ENCODE measurements at regions not wholly inside any gene's neighbourhood (a gene's known extent, or its start where the extent isn't known, plus 50 kb on each side); places are given as distances from the start of the nearest gene placed in this dataset.

DNA sequence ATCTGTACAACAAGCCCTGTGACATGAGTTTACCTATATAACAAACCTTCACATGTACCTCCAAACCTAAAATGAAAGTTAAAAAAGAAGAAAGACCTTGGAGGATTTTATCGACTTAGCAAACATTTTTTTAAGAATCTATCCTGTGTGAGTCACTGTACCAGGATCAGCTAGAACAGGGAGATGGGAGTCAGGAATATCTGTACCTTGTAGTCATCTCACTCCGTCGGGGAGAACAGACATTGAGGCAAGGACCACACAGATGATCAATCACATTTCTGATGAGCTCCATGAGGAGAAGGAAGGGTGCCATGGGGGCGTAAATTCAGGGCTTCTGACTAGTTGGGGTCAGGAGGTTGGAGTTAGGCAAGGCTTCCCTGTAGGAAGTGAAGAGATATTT lies 310.6 kb downstream of the VRK1 start:
- no peak for DNase-seq (ENCODE audit: low read depth, low spot score)
- H3K9me3 ChIP-seq (ENCODE audit: insufficient read depth, low read length), result no peaks in the 10 kb centered on the region
- TF ChIP-seq ZNF274 (IDR thresholded peaks at IDR 0.05; ENCODE audit: low read depth, low read length) (no peak), YY1 (IDR thresholded peaks at IDR 0.05; ENCODE audit: insufficient read depth, insufficient read length) (no peak), SUZ12 (IDR thresholded peaks at IDR 0.05; ENCODE audit: extremely low read depth, insufficient read depth, insufficient read length) (no peak)

DNA sequence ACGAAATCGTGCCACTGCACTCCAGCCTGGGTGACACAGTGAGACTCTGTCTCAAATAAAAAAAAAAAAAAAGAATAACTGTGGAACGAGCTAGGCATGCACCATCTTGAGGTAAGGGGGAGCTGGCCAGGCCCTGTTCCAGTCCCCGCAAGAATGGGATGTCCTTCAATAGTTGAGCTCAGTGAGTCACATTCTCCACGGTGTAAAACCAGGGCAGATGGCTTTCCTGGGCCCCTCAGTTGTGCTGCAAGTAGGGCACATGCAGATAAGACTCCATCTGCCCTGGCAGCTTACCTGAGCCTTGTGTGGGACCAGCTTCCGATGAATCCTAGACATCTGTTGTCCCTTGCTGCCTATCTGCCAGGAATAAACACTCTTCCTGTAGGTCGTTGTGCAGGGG lies 312.1 kb downstream of the VRK1 start:
- no peaks in the 10 kb centered on the region for H3K27me3 ChIP-seq (ENCODE audit: insufficient read depth, insufficient read length)
- no peaks in the 10 kb centered on the region for H3K4me1 ChIP-seq (ENCODE audit: insufficient read depth, insufficient read length)
- no peaks in the 10 kb centered on the region for H3K9me3 ChIP-seq (ENCODE audit: insufficient read depth, low read length)
- DNase-seq (ENCODE audit: low read depth, low spot score), result no peak
- TF ChIP-seq SUZ12 (IDR thresholded peaks at IDR 0.05; ENCODE audit: extremely low read depth, insufficient read depth, insufficient read length) (no peak), ZNF274 (IDR thresholded peaks at IDR 0.05; ENCODE audit: low read depth, low read length) (no peak), YY1 (IDR thresholded peaks at IDR 0.05; ENCODE audit: insufficient read depth, insufficient read length) (no peak)
- no peak overlapping the region for H3K9ac ChIP-seq (ENCODE audit: insufficient read length, low read depth)
- H3K4me3 ChIP-seq (ENCODE audit: insufficient read length, low read depth), result no peak overlapping the region
- H3K36me3 ChIP-seq (ENCODE audit: insufficient read depth, insufficient read length, low read length), result no peaks in the 10 kb centered on the region

More for the DNA sequence above, 310.6 kb downstream of the VRK1 start:
- Histone ChIP-seq H3K27me3 (ENCODE audit: insufficient read depth, insufficient read length) (no peaks in the 10 kb centered on the region), H3K9ac (ENCODE audit: insufficient read length, low read depth) (no peak overlapping the region), H3K4me1 (ENCODE audit: insufficient read depth, insufficient read length) (no peaks in the 10 kb centered on the region), H3K36me3 (ENCODE audit: insufficient read depth, insufficient read length, low read length) (no peaks in the 10 kb centered on the region), H3K4me3 (ENCODE audit: insufficient read length, low read depth) (no peak overlapping the region)

DNA sequence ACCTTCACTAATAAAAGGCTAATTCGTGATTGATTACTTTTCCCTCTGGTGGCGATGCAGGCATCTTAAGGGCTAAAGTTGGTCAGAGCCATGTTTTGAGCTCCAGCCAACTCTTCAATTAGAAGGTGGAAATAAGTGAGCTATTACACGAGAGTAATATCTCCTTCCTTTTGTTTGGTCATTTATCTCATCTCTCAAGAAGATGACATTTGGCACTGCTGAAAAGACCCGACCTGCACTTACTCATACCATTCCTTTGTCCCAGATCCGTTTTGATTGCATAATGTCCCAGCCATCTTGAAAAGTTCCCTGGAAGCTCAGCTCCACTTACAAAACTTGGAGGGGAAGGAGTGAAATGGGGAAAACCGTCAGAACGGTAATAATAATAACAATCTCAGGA lies 316.2 kb downstream of the VRK1 start:
- Histone ChIP-seq H3K9me3 (ENCODE audit: insufficient read depth, low read length) (no peaks in the 10 kb centered on the region), H3K9ac (ENCODE audit: insufficient read length, low read depth) (no peak overlapping the region), H3K4me3 (ENCODE audit: insufficient read length, low read depth) (no peak overlapping the region), H3K27me3 (ENCODE audit: insufficient read depth, insufficient read length) (no peaks in the 10 kb centered on the region), H3K36me3 (ENCODE audit: insufficient read depth, insufficient read length, low read length) (no peaks in the 10 kb centered on the region), H3K4me1 (ENCODE audit: insufficient read depth, insufficient read length) (no peaks in the 10 kb centered on the region)
- TF ChIP-seq SUZ12 (IDR thresholded peaks at IDR 0.05; ENCODE audit: extremely low read depth, insufficient read depth, insufficient read length), result no peak
- no peak for TF ChIP-seq ZNF274 (IDR thresholded peaks at IDR 0.05; ENCODE audit: low read depth, low read length)
- no peak for TF ChIP-seq YY1 (IDR thresholded peaks at IDR 0.05; ENCODE audit: insufficient read depth, insufficient read length)
- no peak for DNase-seq (ENCODE audit: low read depth, low spot score)

DNA sequence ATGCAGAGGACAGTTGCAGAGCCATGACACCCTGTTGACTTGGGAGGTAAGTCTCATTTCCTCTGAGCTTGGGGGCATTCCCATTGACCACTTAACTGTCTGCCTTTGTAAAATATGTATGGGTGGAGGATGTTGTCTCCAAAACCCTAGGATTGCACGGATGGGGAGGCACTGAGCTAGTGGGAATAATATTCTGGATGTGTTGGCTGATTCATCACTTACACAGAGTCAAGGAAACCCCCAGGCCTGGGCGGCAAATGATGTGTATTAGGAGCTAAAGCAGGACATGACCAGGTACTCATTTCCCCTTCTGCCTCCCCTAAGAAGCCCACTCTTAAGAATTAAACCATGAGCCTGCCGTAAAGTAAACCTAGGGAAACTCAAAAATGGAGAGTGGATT lies 319.4 kb downstream of the VRK1 start:
- TF ChIP-seq YY1 (IDR thresholded peaks at IDR 0.05; ENCODE audit: insufficient read depth, insufficient read length), result no peak
- TF ChIP-seq SUZ12 (IDR thresholded peaks at IDR 0.05; ENCODE audit: extremely low read depth, insufficient read depth, insufficient read length), result no peak
- no peak for TF ChIP-seq ZNF274 (IDR thresholded peaks at IDR 0.05; ENCODE audit: low read depth, low read length)
- no peaks in the 10 kb centered on the region for H3K9me3 ChIP-seq (ENCODE audit: insufficient read depth, low read length)
- no peak for DNase-seq (ENCODE audit: low read depth, low spot score)

DNA sequence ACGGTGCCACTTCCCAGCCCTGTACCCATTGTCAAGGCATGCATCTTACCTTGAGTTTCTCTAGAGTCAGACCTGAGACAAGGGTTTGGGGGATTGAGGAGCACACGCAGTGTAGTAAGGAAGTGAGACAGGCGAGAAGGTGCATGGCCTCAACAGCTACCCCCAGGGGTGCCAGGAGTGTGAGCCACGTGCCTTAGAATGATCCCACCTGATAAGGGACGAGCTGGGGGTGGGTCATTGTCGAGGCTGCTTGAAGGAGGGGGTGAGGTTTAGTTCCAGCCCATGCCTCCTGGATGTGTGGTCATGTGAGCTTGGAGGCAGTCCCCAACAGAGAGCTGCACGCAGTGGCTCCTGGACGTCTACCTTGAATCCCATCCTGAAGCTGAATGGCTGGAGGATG lies 320.5 kb downstream of the VRK1 start:
- Histone ChIP-seq H3K9ac (ENCODE audit: insufficient read length, low read depth) (no peak overlapping the region), H3K36me3 (ENCODE audit: insufficient read depth, insufficient read length, low read length) (no peaks in the 10 kb centered on the region), H3K4me3 (ENCODE audit: insufficient read length, low read depth) (no peak overlapping the region), H3K4me1 (ENCODE audit: insufficient read depth, insufficient read length) (no peaks in the 10 kb centered on the region), H3K27me3 (ENCODE audit: insufficient read depth, insufficient read length) (no peaks in the 10 kb centered on the region), H3K9me3 (ENCODE audit: insufficient read depth, low read length) (no peaks in the 10 kb centered on the region)
- TF ChIP-seq YY1 (IDR thresholded peaks at IDR 0.05; ENCODE audit: insufficient read depth, insufficient read length) (no peak), SUZ12 (IDR thresholded peaks at IDR 0.05; ENCODE audit: extremely low read depth, insufficient read depth, insufficient read length) (no peak), ZNF274 (IDR thresholded peaks at IDR 0.05; ENCODE audit: low read depth, low read length) (no peak)
- DNase-seq (ENCODE audit: low read depth, low spot score), result no peak

More for the DNA sequence above, 319.4 kb downstream of the VRK1 start:
- H3K9ac ChIP-seq (ENCODE audit: insufficient read length, low read depth), result no peak overlapping the region
- H3K4me1 ChIP-seq (ENCODE audit: insufficient read depth, insufficient read length), result no peaks in the 10 kb centered on the region
- H3K36me3 ChIP-seq (ENCODE audit: insufficient read depth, insufficient read length, low read length), result no peaks in the 10 kb centered on the region
- no peaks in the 10 kb centered on the region for H3K27me3 ChIP-seq (ENCODE audit: insufficient read depth, insufficient read length)
- H3K4me3 ChIP-seq (ENCODE audit: insufficient read length, low read depth), result no peak overlapping the region

DNA sequence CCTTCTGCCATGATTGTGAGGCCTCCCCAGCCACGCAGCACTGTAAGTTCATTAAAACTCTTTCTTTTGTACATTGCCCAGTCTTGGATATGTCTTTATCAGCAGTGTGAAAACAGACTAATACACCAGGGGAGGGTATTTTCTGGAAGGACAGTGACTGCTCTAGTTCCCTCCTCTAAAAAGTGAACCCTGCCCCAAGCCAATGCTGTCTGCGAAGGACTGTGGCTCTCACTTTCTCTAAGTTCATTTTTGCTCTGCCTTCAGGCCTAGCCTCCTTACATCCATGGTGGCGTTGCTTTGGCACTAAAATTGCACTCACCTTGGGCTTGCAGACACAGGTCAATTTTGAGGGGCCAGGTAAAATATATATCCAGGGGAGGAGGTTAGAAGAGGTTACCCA lies 323.0 kb downstream of the VRK1 start:
- Histone ChIP-seq H3K36me3 (ENCODE audit: insufficient read depth, insufficient read length, low read length) (no peaks in the 10 kb centered on the region), H3K4me1 (ENCODE audit: insufficient read depth, insufficient read length) (no peaks in the 10 kb centered on the region), H3K9ac (ENCODE audit: insufficient read length, low read depth) (no peak overlapping the region), H3K27me3 (ENCODE audit: insufficient read depth, insufficient read length) (no peaks in the 10 kb centered on the region), H3K4me3 (ENCODE audit: insufficient read length, low read depth) (no peak overlapping the region), H3K9me3 (ENCODE audit: insufficient read depth, low read length) (no peaks in the 10 kb centered on the region)
- no peak for DNase-seq (ENCODE audit: low read depth, low spot score)
- TF ChIP-seq YY1 (IDR thresholded peaks at IDR 0.05; ENCODE audit: insufficient read depth, insufficient read length) (no peak), SUZ12 (IDR thresholded peaks at IDR 0.05; ENCODE audit: extremely low read depth, insufficient read depth, insufficient read length) (no peak), ZNF274 (IDR thresholded peaks at IDR 0.05; ENCODE audit: low read depth, low read length) (no peak)

DNA sequence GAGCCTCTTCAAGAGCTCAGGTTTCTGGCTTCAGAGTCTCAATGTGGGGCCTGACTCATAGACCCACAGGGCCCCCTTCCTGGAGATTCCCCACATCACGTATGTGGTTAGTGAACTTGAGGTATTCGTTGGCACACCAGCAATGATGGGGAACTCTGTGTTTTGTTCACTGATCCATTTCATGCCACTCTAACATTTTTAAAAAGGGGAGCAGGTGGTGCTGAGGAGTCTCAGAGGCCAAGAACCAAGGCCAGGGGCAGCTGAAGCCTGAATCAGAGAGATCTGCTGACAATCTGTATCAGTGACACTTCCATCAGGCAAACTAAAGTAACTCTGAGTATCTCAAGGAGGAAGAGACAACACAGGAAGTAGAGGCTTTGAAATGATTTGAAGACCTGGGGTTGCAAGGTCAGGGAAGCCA lies 323.4 kb downstream of the VRK1 start:
- Histone ChIP-seq H3K36me3 (ENCODE audit: insufficient read depth, insufficient read length, low read length) (no peaks in the 10 kb centered on the region), H3K4me1 (ENCODE audit: insufficient read depth, insufficient read length) (no peaks in the 10 kb centered on the region), H3K27me3 (ENCODE audit: insufficient read depth, insufficient read length) (no peaks in the 10 kb centered on the region), H3K9ac (ENCODE audit: insufficient read length, low read depth) (no peak overlapping the region), H3K9me3 (ENCODE audit: insufficient read depth, low read length) (no peaks in the 10 kb centered on the region), H3K4me3 (ENCODE audit: insufficient read length, low read depth) (no peak overlapping the region)
- no peak for TF ChIP-seq SUZ12 (IDR thresholded peaks at IDR 0.05; ENCODE audit: extremely low read depth, insufficient read depth, insufficient read length)
- TF ChIP-seq ZNF274 (IDR thresholded peaks at IDR 0.05; ENCODE audit: low read depth, low read length), result no peak
- TF ChIP-seq YY1 (IDR thresholded peaks at IDR 0.05; ENCODE audit: insufficient read depth, insufficient read length), result no peak
- DNase-seq (ENCODE audit: low read depth, low spot score), result no peak
